ENCODE measurements at regions not wholly inside any gene's neighbourhood (a gene's known extent, or its start where the extent isn't known, plus 50 kb on each side); places are given as distances from the start of the nearest gene placed in this dataset.

GRCh38 chr20:22954661-22955060 lies 80.5 kb upstream of the SSTR4 start:
- DNase-seq (ENCODE audit: low read depth, low spot score) (no peak), FAIRE-seq (no peak)
- intact Hi-C loops (cut with micrococcal nuclease) = no loop called here
- Histone ChIP-seq H3K9ac (replicated peaks; ENCODE audit: extremely low read depth, insufficient read depth, low read length) (no peak overlapping the region), H3K36me3 (ENCODE audit: control insufficient read depth in 2 of 2, extremely low read depth in 1 of 2, insufficient read depth in 2 of 2, low read length in 2 of 2) (no peaks in the 10 kb centered on the region), H4K20me1 (replicated peaks; ENCODE audit: control insufficient read depth, extremely low read depth, insufficient read depth, low read length) (no peaks in the 10 kb centered on the region), H3K9me3 (replicated peaks; ENCODE audit: control insufficient read depth, insufficient read depth, low read length) (no peaks in the 10 kb centered on the region), H3K9me1 (replicated peaks; ENCODE audit: control insufficient read depth, extremely low read depth, insufficient read depth, low read length) (no peaks in the 10 kb centered on the region), H3K27me3 (ENCODE audit: control insufficient read depth in 2 of 2, insufficient read depth in 2 of 2, low read length in 2 of 2) (peaks cover 0 to 3% of the 10 kb centered on the region in 2 experiments), H3K4me2 (ENCODE audit: insufficient read depth, low read length) (no peak overlapping the region), H3K27ac (ENCODE audit: insufficient read depth, low read depth, low read length) (no peak overlapping the region), H3K79me2 (ENCODE audit: control insufficient read depth, insufficient read depth, low read length) (no peaks in the 10 kb centered on the region), H2AFZ (ENCODE audit: low read depth, low read length) (no peak overlapping the region), H3K4me3 (replicated peaks in 1 of 3; ENCODE audit: insufficient read depth in 1 of 3, low read depth in 1 of 3, low read length in 3 of 3) (no peak overlapping the region), H3K4me1 (ENCODE audit: control insufficient read depth, extremely low read depth, insufficient read depth, low read length) (no peaks in the 10 kb centered on the region)
- ChIA-PET POLR2A (no interaction called here), CTCF (interaction anchor here (1.1 to 1.2 kb wide), 2 partner anchors 9 to 92 kb away, joined by 3 to 4 read pairs; no protein-coding TSS in a partner anchor)
- no peak for TF ChIP-seq MYC (IDR thresholded peaks at IDR 0.05; ENCODE audit: low read depth, low read length)
- no peak for TF ChIP-seq POLR2A (IDR thresholded peaks at IDR 0.05; ENCODE audit: low read depth, low read length)
- TF ChIP-seq GATA2 (IDR thresholded peaks at IDR 0.05; ENCODE audit: insufficient read depth, insufficient read length, low read depth, low read length) = no peak
- no peak for TF ChIP-seq EZH2 (IDR thresholded peaks at IDR 0.05; ENCODE audit: borderline replicate concordance, low read depth, low read length, severe bottlenecking)
- no peak for TF ChIP-seq MAX (IDR thresholded peaks at IDR 0.05; ENCODE audit: insufficient read depth, insufficient read length)
- TF ChIP-seq JUN (IDR thresholded peaks at IDR 0.05; ENCODE audit: borderline replicate concordance, insufficient read depth, insufficient read length, low read depth) = no peak
- no peak for TF ChIP-seq POLR2AphosphoS5 (IDR thresholded peaks at IDR 0.05; ENCODE audit: insufficient read depth, low read depth, low read length)
- no peak for TF ChIP-seq FOS (IDR thresholded peaks at IDR 0.05; ENCODE audit: borderline replicate concordance, insufficient read depth, low read length)
- TF ChIP-seq, protein P1, sequence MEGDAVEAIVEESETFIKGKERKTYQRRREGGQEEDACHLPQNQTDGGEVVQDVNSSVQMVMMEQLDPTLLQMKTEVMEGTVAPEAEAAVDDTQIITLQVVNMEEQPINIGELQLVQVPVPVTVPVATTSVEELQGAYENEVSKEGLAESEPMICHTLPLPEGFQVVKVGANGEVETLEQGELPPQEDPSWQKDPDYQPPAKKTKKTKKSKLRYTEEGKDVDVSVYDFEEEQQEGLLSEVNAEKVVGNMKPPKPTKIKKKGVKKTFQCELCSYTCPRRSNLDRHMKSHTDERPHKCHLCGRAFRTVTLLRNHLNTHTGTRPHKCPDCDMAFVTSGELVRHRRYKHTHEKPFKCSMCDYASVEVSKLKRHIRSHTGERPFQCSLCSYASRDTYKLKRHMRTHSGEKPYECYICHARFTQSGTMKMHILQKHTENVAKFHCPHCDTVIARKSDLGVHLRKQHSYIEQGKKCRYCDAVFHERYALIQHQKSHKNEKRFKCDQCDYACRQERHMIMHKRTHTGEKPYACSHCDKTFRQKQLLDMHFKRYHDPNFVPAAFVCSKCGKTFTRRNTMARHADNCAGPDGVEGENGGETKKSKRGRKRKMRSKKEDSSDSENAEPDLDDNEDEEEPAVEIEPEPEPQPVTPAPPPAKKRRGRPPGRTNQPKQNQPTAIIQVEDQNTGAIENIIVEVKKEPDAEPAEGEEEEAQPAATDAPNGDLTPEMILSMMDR (IDR thresholded peaks at IDR 0.05; ENCODE audit: extremely low read depth in 1 of 2, insufficient read depth in 1 of 2, low read depth in 1 of 2, low read length in 2 of 2) = no peak
- dilution Hi-C loops (cut with MboI; ENCODE audit: extremely low pct_ligation_motif_present, low sequenced_read_pairs) = no loop called here
- no TSS peak for BruUV-seq (replicated peaks)

Measured in endothelial cell of umbilical vein (primary cell).